Neural crest cell (in vitro differentiated cells): ENCODE measurements at regions not wholly inside any gene's neighbourhood (a gene's known extent, or its start where the extent isn't known, plus 50 kb on each side); places are given as distances from the start of the nearest gene placed in this dataset.

Source experiments
- DNase-seq: peaks from one replicate; pipeline ENCODE4 v3.0.0; 2021; ENCODE audit warnings: low read depth, mixed read lengths, low spot score
- H3K27ac Mint-ChIP-seq: one replicate; pipeline ENCODE4 v1.8.0; 2021; ENCODE audit warnings: mild to moderate bottlenecking, mixed read lengths; ENCODE audit not compliant: unreplicated experiment
- H3K27me3 Mint-ChIP-seq: 2 replicates; pipeline ENCODE4 v1.8.0; 2021; ENCODE audit warnings: low read depth, mild to moderate bottlenecking, mixed read lengths
- H3K36me3 Mint-ChIP-seq: 2 replicates; pipeline ENCODE4 v1.8.0; 2021; ENCODE audit warnings: low read depth, mild to moderate bottlenecking, mixed read lengths
- H3K4me1 Mint-ChIP-seq: 2 replicates; pipeline ENCODE4 v1.8.0; 2021; ENCODE audit warnings: mixed read lengths
- H3K4me3 Mint-ChIP-seq: one replicate; pipeline ENCODE4 v1.8.0; 2021; ENCODE audit warnings: mild to moderate bottlenecking, mixed read lengths
- H3K9me3 Mint-ChIP-seq: 2 replicates; pipeline ENCODE4 v1.8.0; 2021; ENCODE audit warnings: mixed read lengths
- TF ChIP-seq, protein P1 (sequence below): fragments of 200-600 bp; sonication (generic); conservative IDR thresholded peaks from 2 replicates; pipeline ENCODE4 v1.5.0; 2021; ENCODE audit warnings: antibody characterized with exemption, mild to moderate bottlenecking

DNA sequence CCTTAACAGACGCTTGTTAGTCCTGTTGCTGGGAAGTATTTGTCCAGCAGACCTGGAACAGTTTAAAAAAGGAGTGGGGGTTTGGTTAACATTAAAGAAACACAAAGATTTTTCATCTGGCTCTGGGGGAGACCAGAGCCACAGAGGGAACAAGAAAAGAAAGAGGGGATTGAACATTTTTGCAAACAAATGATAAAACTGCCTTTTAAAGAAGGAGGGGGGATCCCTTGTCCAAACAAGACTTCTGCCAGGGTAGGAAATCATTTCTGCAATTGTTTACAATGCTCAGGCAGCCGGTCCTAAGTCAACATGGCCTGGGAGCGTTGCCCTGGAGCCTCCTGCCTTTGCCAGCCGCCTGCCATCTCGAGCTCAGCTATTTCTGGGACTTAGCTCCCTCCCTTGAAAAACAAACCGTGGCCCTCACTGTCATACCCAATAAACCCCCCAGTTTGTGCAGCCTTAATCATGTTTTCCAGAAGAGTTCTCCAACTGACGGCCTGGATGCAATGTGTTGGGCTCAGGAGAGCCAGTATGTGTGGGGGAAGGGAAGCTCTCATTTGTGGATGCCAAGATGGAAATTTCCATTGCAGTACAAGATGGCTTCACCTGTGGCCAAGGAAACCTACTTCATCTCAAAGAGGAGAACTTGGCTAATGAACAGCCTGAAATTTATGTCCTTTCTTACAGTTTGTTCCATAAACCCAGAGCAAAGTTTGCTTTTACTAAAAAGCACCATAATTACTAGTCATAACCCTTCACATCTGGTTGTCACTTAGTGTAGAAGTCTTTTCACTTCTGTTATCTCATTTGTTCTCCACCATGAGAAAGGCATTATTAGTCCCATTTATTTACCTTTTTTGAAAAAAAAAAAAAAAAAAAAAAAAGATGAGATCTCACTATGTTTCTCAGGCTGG, 75.9 kb upstream of the RNU6-1 start:
- Mint-ChIP-seq H3K4me1 (peaks cover 48% of the 10 kb centered on the region), H3K36me3 (peaks cover 3% of the 10 kb centered on the region), H3K4me3 (peak overlapping the region; percentile 8), H3K27ac (peak overlapping the region; percentile 2), H3K9me3 (no peaks in the 10 kb centered on the region), H3K27me3 (no peaks in the 10 kb centered on the region)
- TF ChIP-seq, protein P1, sequence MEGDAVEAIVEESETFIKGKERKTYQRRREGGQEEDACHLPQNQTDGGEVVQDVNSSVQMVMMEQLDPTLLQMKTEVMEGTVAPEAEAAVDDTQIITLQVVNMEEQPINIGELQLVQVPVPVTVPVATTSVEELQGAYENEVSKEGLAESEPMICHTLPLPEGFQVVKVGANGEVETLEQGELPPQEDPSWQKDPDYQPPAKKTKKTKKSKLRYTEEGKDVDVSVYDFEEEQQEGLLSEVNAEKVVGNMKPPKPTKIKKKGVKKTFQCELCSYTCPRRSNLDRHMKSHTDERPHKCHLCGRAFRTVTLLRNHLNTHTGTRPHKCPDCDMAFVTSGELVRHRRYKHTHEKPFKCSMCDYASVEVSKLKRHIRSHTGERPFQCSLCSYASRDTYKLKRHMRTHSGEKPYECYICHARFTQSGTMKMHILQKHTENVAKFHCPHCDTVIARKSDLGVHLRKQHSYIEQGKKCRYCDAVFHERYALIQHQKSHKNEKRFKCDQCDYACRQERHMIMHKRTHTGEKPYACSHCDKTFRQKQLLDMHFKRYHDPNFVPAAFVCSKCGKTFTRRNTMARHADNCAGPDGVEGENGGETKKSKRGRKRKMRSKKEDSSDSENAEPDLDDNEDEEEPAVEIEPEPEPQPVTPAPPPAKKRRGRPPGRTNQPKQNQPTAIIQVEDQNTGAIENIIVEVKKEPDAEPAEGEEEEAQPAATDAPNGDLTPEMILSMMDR: no peak
- DNase-seq: no peak

DNA sequence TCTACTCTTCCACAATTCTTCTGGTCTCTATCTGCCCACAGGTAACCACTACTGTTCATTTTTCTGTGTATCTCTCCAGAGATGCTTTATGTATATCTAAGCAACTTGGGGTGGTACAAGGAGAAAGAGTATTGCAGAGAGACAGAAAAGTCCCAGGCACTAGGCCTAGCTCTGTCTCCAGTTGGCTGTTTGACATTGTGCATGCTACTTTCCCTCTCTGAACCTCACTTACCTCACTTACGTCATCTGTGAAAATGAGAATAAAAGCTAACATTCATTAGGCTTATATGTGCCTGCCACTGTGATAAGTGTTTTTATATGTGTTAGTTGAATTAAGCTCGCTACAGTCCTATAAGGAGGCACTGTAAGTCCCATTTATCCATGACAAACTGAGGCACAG, 76.7 kb upstream of the RNU6-1 start:
- H3K27ac Mint-ChIP-seq: no peak overlapping the region
- TF ChIP-seq, protein P1: no peak
- no peaks in the 10 kb centered on the region for H3K9me3 Mint-ChIP-seq
- H3K4me1 Mint-ChIP-seq: peaks cover 48% of the 10 kb centered on the region
- no peaks in the 10 kb centered on the region for H3K27me3 Mint-ChIP-seq
- no peak for DNase-seq
- no peaks in the 10 kb centered on the region for H3K36me3 Mint-ChIP-seq
- no peak overlapping the region for H3K4me3 Mint-ChIP-seq

DNA sequence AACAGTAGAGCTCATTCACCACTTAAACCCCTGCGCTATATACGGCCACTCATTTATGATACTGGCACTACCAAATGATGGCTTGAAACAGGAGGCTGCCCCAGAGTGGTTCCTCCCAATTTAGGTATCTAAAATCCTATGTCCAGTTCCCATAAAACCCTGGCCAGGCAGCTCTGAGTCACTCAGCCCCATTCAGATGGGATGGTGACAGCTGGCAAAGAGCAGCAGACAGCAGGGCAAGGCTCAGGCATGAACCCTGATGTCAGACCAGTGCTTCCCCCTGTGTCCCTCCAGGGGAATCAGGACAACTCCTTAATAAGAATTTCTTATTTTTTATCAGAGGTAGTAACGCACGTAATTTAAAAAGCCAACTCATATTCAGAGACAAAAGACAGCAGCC, 77.2 kb upstream of the RNU6-1 start:
- Mint-ChIP-seq H3K36me3 (no peaks in the 10 kb centered on the region), H3K4me1 (peaks cover 48% of the 10 kb centered on the region), H3K27me3 (no peaks in the 10 kb centered on the region), H3K4me3 (no peak overlapping the region), H3K27ac (no peak overlapping the region), H3K9me3 (no peaks in the 10 kb centered on the region)
- no peak for DNase-seq
- TF ChIP-seq, protein P1: no peak

DNA sequence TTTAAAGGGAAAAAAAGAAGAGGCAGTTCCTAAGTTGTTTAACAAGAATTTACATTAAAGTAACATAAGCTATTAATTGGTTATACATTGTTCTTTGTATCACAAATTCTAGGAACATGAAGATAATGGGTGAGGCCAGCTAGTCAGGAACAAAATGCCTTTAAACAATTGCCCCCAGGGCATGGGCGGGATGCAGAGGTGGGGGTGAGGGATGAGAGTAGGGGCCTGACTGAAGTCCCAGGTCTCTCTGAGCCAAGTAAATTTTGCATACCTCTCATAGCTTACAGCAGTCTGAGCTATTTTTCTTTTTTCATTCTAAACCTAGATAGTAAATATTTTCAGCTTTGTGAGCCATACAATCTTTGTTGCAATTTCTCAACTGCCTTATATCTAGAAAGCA, 77.8 kb upstream of the RNU6-1 start:
- H3K27ac Mint-ChIP-seq: no peak overlapping the region
- peaks cover 48% of the 10 kb centered on the region for H3K4me1 Mint-ChIP-seq
- H3K9me3 Mint-ChIP-seq: no peaks in the 10 kb centered on the region
- H3K36me3 Mint-ChIP-seq: no peaks in the 10 kb centered on the region
- no peak overlapping the region for H3K4me3 Mint-ChIP-seq
- TF ChIP-seq, protein P1: no peak
- H3K27me3 Mint-ChIP-seq: no peaks in the 10 kb centered on the region
- no peak for DNase-seq

DNA sequence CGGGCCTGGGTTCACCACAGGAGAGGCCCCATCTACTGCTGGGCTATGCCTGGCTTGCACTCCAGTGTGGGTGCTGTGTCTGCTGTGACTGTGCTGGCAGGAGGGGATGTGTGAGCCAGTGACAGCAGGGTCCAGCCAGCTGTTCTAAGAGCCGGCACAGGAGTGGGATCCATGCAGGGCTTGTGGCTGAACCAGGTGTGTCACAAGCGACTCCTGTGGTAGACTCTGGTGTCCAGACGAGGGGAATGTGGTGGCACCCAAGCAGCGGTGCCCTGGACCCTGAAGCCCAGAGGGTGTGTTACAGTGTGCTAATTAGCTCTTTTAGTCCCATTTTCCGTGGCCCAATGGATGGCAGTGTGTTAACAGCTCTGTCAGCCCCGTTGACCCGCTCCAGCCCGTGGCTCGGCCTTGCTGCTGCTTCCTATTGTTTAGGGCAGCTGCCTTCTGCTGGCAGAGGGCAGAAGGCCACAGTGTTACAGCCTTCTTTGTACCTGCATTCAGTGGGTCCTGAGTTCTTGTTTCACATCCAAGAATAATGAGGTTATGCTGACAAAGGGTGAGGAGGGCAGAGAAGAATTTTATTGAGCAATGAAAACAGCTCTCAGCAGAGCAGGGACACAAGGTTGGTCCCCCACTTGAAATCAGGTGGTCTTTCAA, 78.5 kb upstream of the RNU6-1 start:
- TF ChIP-seq, protein P1: no peak
- Mint-ChIP-seq H3K27me3 (no peaks in the 10 kb centered on the region), H3K4me1 (peaks cover 48% of the 10 kb centered on the region), H3K9me3 (no peaks in the 10 kb centered on the region), H3K36me3 (no peaks in the 10 kb centered on the region), H3K27ac (peak overlapping the region; percentile 62), H3K4me3 (no peak overlapping the region)
- no peak for DNase-seq
